ENCODE measurements at regions not wholly inside any gene's neighbourhood (a gene's known extent, or its start where the extent isn't known, plus 50 kb on each side); places are given as distances from the start of the nearest gene placed in this dataset.

- H3K27me3 ChIP-seq (ENCODE audit: control insufficient read depth, insufficient read depth, low read length), result no peaks in the 10 kb centered on the region
- no peak overlapping the region for H3K27ac ChIP-seq (ENCODE audit: low read depth, low read length)
- CTCF ChIA-PET, result no interaction called here
- POLR2A ChIA-PET, result no interaction called here
- DNase-seq (ENCODE audit: low read depth, low spot score), result no peak
- H3K9me3 ChIP-seq (ENCODE audit: control insufficient read depth, insufficient read depth, low read length), result peaks cover 66% of the 10 kb centered on the region
- no peak overlapping the region for H3K4me3 ChIP-seq (ENCODE audit: low read depth, low read length)
- TF ChIP-seq CTCF (IDR thresholded peaks at IDR 0.05; ENCODE audit: low read depth, low read length), result no peak
Measured at GRCh38 chr10:124220971-124221355, 127.6 kb upstream of the CHST15 start.

DNA sequence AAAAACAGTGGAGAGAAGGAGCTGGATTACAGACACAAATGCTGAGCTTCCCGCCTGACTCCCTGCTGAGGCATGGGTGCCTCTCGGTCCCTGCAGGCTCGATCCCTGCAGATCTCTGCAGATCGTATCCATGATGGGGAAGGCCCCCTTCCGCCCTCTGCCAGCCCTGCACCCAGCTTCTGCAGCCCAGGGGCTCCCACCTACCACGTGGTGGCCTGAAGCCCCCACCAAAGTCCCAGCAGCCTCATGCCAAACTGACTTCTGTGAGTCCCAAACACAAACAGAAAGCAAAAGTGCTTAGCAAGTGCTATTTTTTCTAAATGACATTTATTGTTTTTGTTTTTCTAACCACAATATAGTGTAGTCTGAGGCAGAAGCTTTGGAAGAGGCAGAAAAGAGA lies 127.1 kb upstream of the CHST15 start:
- no peak for DNase-seq (ENCODE audit: low read depth, low spot score)
- H3K4me3 ChIP-seq (ENCODE audit: low read depth, low read length), result no peak overlapping the region
- ChIA-PET CTCF (no interaction called here), POLR2A (no interaction called here)
- H3K27me3 ChIP-seq (ENCODE audit: control insufficient read depth, insufficient read depth, low read length), result no peaks in the 10 kb centered on the region
- H3K9me3 ChIP-seq (ENCODE audit: control insufficient read depth, insufficient read depth, low read length), result peaks cover 62% of the 10 kb centered on the region
- no peak overlapping the region for H3K27ac ChIP-seq (ENCODE audit: low read depth, low read length)
- no peak for TF ChIP-seq CTCF (IDR thresholded peaks at IDR 0.05; ENCODE audit: low read depth, low read length)

- no peak for TF ChIP-seq CTCF (IDR thresholded peaks at IDR 0.05; ENCODE audit: low read depth, low read length)
- ChIA-PET POLR2A (no interaction called here), CTCF (no interaction called here)
Measured at GRCh38 chr10:124219655-124220054, 126.3 kb upstream of the CHST15 start.

DNA sequence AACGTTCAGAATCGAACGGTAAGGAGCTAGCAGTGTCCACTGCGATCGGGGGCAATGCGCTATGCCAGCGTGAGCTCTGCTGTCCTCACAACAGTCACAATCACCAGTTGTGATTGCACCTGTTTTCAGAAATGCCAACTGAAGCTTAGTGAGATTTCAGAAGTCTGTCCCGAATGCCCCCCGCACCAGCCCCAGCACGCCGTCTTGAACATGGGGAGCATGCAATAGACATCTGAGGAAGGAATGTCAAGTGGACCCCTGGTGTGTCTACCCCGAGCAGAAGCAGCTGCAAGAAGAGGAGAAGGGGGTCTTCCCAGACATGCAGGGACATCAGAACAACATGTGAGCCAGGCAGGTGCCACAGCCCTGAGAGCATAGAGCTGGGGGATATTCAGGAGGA lies 125.7 kb upstream of the CHST15 start:
- Histone ChIP-seq H3K4me3 (ENCODE audit: low read depth, low read length) (no peak overlapping the region), H3K9me3 (ENCODE audit: control insufficient read depth, insufficient read depth, low read length) (peaks cover 52% of the 10 kb centered on the region), H3K27me3 (ENCODE audit: control insufficient read depth, insufficient read depth, low read length) (no peaks in the 10 kb centered on the region), H3K27ac (ENCODE audit: low read depth, low read length) (no peak overlapping the region)
- no peak for TF ChIP-seq CTCF (IDR thresholded peaks at IDR 0.05; ENCODE audit: low read depth, low read length)
- ChIA-PET POLR2A (no interaction called here), CTCF (no interaction called here)
- DNase-seq (ENCODE audit: low read depth, low spot score), result no peak

More at GRCh38 chr10:124219655-124220054, 126.3 kb upstream of the CHST15 start:
- Histone ChIP-seq H3K27ac (ENCODE audit: low read depth, low read length) (no peak overlapping the region), H3K27me3 (ENCODE audit: control insufficient read depth, insufficient read depth, low read length) (no peaks in the 10 kb centered on the region), H3K9me3 (ENCODE audit: control insufficient read depth, insufficient read depth, low read length) (peaks cover 57% of the 10 kb centered on the region), H3K4me3 (ENCODE audit: low read depth, low read length) (no peak overlapping the region)
- no peak for DNase-seq (ENCODE audit: low read depth, low spot score)

DNA sequence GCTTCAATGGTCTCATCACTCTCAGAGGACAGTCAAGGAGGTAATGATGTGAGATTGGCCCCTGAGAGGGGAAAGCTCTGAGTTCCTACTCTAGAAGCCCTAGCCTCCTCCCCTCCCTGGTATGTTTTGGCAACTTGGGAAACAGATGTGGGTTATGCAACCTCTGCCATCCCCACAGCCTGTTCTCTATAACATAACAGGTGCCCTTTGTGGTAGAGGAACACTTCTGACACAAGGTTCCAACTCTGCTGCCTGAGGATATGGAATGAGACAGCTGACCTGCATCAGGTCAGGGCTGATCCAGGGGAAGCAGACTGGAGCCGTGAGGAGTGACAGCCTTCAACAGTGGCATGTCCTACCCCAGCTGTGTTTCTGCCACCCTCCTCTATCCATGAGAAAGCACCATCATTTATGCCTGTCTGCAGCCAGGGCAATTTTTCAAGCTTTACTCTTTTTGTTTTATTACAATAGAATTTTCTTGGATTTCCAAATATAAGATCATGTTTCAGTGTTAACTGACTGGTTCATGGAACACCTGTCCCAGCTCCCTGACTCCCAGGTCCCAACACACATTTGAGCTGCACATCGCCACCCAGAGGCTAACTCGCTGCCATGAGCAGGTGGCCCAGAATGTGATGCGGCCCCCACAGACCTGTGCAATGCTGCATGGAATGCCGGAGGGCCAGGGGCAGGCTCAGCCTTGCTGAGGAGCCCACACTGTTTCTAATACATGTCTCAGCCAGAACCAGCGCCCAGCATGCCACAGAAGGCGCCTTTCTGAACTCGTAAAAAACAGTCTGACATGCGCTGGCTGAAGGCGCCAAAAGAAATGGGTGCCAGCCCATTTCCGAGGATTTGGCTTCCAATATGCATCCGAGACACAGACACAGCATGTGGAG lies 124.8 kb upstream of the CHST15 start:
- POLR2A ChIA-PET, result no interaction called here

More for the DNA sequence above, 124.8 kb upstream of the CHST15 start:
- no peak for TF ChIP-seq CTCF (IDR thresholded peaks at IDR 0.05; ENCODE audit: low read depth, low read length)
- no peaks in the 10 kb centered on the region for H3K27me3 ChIP-seq (ENCODE audit: control insufficient read depth, insufficient read depth, low read length)
- H3K27ac ChIP-seq (ENCODE audit: low read depth, low read length), result no peak overlapping the region
- H3K9me3 ChIP-seq (ENCODE audit: control insufficient read depth, insufficient read depth, low read length), result peaks cover 48% of the 10 kb centered on the region
- DNase-seq (ENCODE audit: low read depth, low spot score), result no peak
- no peak overlapping the region for H3K4me3 ChIP-seq (ENCODE audit: low read depth, low read length)
- CTCF ChIA-PET, result interaction anchor here (0.6 to 0.8 kb wide), 2 partner anchors 11 to 186 kb away, joined by 3 to 4 read pairs; no protein-coding TSS in a partner anchor
